Stomach (tissue), 8 donors: ENCODE measurements at regions not wholly inside any gene's neighbourhood (a gene's known extent, or its start where the extent isn't known, plus 50 kb on each side); places are given as distances from the start of the nearest gene placed in this dataset.
A peak's percentile ranks its signal among the peaks of the same experiment; 100 is the strongest.

Experiments used
- DNase-seq, 2 donors: peaks; one replicate each; pipeline versions ENCODE4 v3.0.0 to v3.0.0-alpha.2; 2013 to 2019
- H3K27ac ChIP-seq, 5 donors: fragments of 200-600 bp in 4 of 5; sonication (generic) in 4 of 5; one replicate each; pipeline ENCODE4 v1.5.1; 2013 to 2019; ENCODE audit warnings: mild to moderate bottlenecking in 1 of 5, moderate library complexity in 1 of 5
- H3K27me3 ChIP-seq, 3 donors: fragments of 200-600 bp; sonication (generic); one replicate each; pipeline ENCODE4 v1.5.1; 2017 to 2019; ENCODE audit warnings: mixed run types in 1 of 3
- H3K36me3 ChIP-seq, 4 donors: fragments of 200-600 bp; sonication (generic); 1 replicate in 3 of 4; 2 replicates in 1 of 4; pipeline ENCODE4 v1.5.1; 2016 to 2019
- H3K4me1 ChIP-seq, 4 donors: fragments of 200-600 bp; sonication (generic); one replicate each; pipeline ENCODE4 v1.5.1; 2016 to 2019
- H3K4me3 ChIP-seq, 4 donors: fragments of 200-600 bp; sonication (generic) in 3 of 4; one replicate each; pipeline ENCODE4 v1.5.1; 2016 to 2019; ENCODE audit warnings: mild to moderate bottlenecking in 1 of 4
- H3K9me3 ChIP-seq, 4 donors: fragments of 200-600 bp; sonication (generic); one replicate each; pipeline ENCODE4 v1.5.1; 2016 to 2019
- EP300 ChIP-seq: sonication (generic); formaldehyde crosslinking; IDR thresholded peaks from one replicate; pipeline ENCODE4 v1.6.1; 2017; ENCODE audit warnings: antibody characterized with exemption
- POLR2A ChIP-seq, 4 donors: fragments of 450-650 bp; IDR thresholded peaks; one replicate each; pipeline ENCODE4 v1.6.1; 2016; ENCODE audit warnings: antibody characterized with exemption in 4 of 4, control low read depth in 2 of 4, mild to moderate bottlenecking in 1 of 4, moderate library complexity in 1 of 4
- POLR2AphosphoS5 ChIP-seq, 3 donors: sonication (generic); formaldehyde crosslinking; IDR thresholded peaks; one replicate each; pipeline ENCODE4 v1.6.1; 2016; ENCODE audit warnings: antibody characterized with exemption in 3 of 3
- WGBS, 5 donors: extraction: QIAGEN DNeasy Blood & Tissue Kit in 3 of 5; methylation state at CpG; one replicate each; pipeline versions ENCODE4 v1.1.5 to v1.1.7; 2013 to 2018; 5-methylcytosine and 5-hydroxymethylcytosine counted together
- intact Hi-C: fragments of 100-400 bp; cut with DNase I; formaldehyde crosslinking; loops from one replicate; pipeline ENCODE4 v1.15.1; 2023; ENCODE audit warnings: low total_unique reads
- TF ChIP-seq, protein P1 (sequence below), 7 experiments: fragments of 450-650 bp in 4 of 7; fragments of 200-600 bp in 3 of 7; sonication (generic) in 3 of 7; IDR thresholded peaks; one replicate each; pipeline ENCODE4 v1.5.1; 2016 to 2019; ENCODE audit warnings: antibody characterized with exemption in 7 of 7, control low read depth in 2 of 7, mild to moderate bottlenecking in 1 of 7
- donor health status: healthy with polysubstance abuse.
- donor health status: Bipolar disorder and iron deficiency.
- donor health status: healthy.

DNA sequence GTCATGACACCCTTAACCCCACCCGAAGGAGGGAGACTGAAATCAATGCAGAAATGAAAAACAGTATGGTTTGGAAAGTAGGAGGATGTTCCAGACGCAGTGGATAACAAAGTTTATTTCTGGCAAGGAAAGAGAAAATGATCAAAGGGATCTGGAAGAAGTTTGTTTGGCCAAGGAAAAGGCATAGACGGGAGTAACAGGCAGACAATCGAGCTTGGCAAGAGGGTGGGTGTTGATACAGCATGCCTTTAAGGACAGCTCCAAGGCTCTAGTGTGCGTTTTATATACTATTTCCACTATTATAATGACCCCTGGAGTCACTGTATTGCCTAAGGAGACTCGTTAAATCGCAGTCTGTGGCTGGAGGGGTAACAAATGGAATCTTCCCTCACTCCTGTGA lies 303.7 kb upstream of the RUNX1 start:
- no peak for DNase-seq
- 58 to 65% (median 58%) methylated on average over 7 of the region's 7 CpGs for WGBS, 5 donors

DNA sequence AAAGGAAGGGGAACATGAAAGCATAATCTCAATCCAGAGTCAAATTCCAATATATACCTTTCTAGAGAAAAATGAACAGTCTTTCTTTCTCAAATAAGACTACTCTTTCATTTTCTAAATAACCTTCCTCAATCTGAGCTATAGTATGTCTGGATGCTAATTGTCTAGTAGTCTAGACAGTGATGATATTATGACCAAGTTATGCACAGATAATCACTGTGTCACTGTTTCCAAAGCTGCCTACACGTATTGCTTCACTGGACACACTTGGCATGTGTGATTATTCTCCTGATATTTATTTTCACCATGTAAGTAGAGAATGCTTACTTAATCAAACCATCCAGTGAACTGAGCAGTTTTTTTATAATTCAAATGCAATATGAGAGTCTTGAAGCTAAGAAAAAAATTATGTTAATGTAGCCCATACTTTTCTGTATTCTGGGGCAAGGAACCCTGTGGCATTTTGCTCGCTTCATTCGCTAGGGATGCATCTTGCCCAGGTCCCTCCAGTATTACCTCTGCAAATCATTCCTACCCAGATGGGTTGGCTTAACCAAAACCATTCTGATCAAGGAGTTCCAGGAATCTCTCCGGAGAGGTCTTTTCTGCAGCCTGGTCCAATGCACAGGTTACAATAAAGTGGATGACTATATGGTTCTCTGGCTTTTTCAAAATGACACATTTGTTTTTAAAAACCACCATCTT lies 303.1 kb upstream of the RUNX1 start:
- intact Hi-C loops = no loop called here
- H3K27me3 ChIP-seq = no peaks in the 10 kb centered on the region
- WGBS, 5 donors = 63 to 83% (median 81%) methylated on average over 4 of the region's 4 CpGs
- TF ChIP-seq EP300 (no peak), POLR2A (IDR thresholded peaks at IDR 0.05) (no peak)
- TF ChIP-seq, protein P1, sequence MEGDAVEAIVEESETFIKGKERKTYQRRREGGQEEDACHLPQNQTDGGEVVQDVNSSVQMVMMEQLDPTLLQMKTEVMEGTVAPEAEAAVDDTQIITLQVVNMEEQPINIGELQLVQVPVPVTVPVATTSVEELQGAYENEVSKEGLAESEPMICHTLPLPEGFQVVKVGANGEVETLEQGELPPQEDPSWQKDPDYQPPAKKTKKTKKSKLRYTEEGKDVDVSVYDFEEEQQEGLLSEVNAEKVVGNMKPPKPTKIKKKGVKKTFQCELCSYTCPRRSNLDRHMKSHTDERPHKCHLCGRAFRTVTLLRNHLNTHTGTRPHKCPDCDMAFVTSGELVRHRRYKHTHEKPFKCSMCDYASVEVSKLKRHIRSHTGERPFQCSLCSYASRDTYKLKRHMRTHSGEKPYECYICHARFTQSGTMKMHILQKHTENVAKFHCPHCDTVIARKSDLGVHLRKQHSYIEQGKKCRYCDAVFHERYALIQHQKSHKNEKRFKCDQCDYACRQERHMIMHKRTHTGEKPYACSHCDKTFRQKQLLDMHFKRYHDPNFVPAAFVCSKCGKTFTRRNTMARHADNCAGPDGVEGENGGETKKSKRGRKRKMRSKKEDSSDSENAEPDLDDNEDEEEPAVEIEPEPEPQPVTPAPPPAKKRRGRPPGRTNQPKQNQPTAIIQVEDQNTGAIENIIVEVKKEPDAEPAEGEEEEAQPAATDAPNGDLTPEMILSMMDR (IDR thresholded peaks at IDR 0.05) = no peak
- H3K4me1 ChIP-seq = peaks cover 0 to 12% (median 0%) of the 10 kb centered on the region in 4 donors
- no peak overlapping the region for H3K4me3 ChIP-seq
- H3K27ac ChIP-seq = no peak overlapping the region
- H3K9me3 ChIP-seq = no peaks in the 10 kb centered on the region
- no peak for DNase-seq
- H3K36me3 ChIP-seq = no peaks in the 10 kb centered on the region

More for the DNA sequence above, 303.7 kb upstream of the RUNX1 start:
- H3K36me3 ChIP-seq = no peaks in the 10 kb centered on the region
- intact Hi-C loops = no loop called here
- TF ChIP-seq POLR2A (IDR thresholded peaks at IDR 0.05) (no peak), EP300 (no peak), POLR2AphosphoS5 (IDR thresholded peaks at IDR 0.05) (no peak)
- TF ChIP-seq, protein P1 (IDR thresholded peaks at IDR 0.05) = no peak
- no peak overlapping the region for H3K27ac ChIP-seq
- H3K4me1 ChIP-seq = peaks cover 0 to 12% (median 0%) of the 10 kb centered on the region in 4 donors
- H3K27me3 ChIP-seq = no peaks in the 10 kb centered on the region
- no peak overlapping the region for H3K4me3 ChIP-seq
- H3K9me3 ChIP-seq = no peaks in the 10 kb centered on the region

DNA sequence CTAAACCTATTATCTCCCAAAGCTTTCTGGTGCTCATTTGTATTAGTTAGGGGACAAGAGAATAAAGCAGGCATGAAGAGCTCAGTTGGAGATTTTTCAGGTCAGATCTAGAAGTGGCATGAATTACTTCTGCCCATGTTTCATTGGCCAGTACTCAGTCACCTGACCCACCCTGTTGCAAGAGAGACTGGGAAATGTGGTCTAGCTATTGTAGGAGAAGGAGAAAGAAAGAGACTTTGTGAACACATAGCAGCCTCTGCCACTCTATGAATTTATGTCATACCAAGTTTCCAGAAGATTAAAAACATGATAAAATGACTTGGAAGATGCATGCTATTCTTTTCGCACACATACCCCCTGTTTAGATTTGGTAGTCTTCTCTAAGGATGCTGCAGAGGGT lies 302.3 kb upstream of the RUNX1 start:
- Histone ChIP-seq H3K27ac (no peak overlapping the region), H3K27me3 (no peaks in the 10 kb centered on the region), H3K4me1 (peaks cover 0 to 12% (median 0%) of the 10 kb centered on the region in 4 donors), H3K36me3 (no peaks in the 10 kb centered on the region), H3K4me3 (no peak overlapping the region), H3K9me3 (no peaks in the 10 kb centered on the region)
- DNase-seq = no peak
- intact Hi-C loops = no loop called here
- TF ChIP-seq POLR2AphosphoS5 (IDR thresholded peaks at IDR 0.05) = no peak
- TF ChIP-seq, protein P1 (IDR thresholded peaks at IDR 0.05) = no peak
- 89 to 100% (median 95%) methylated on average over 1 of the region's 1 CpG for WGBS, 5 donors

DNA sequence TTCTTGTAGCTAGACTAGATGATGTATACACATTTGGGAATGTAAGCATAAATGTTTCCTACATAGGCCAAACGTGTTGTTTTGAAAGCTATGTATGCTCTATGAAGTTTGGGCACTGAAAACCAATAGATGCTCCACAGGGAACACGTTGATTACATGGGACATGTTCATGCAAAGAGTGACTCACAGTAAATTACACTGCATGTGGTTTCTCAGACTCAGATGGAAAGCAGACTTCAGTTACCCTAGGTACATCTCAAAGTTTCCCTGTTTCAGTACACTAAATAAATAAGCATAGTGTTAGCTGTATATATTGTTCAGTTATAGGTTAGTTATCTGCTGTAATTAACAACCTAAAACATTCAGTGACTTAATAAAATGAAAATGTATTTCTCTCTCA lies 301.9 kb upstream of the RUNX1 start:
- no peak for DNase-seq
- intact Hi-C loops = no loop called here

DNA sequence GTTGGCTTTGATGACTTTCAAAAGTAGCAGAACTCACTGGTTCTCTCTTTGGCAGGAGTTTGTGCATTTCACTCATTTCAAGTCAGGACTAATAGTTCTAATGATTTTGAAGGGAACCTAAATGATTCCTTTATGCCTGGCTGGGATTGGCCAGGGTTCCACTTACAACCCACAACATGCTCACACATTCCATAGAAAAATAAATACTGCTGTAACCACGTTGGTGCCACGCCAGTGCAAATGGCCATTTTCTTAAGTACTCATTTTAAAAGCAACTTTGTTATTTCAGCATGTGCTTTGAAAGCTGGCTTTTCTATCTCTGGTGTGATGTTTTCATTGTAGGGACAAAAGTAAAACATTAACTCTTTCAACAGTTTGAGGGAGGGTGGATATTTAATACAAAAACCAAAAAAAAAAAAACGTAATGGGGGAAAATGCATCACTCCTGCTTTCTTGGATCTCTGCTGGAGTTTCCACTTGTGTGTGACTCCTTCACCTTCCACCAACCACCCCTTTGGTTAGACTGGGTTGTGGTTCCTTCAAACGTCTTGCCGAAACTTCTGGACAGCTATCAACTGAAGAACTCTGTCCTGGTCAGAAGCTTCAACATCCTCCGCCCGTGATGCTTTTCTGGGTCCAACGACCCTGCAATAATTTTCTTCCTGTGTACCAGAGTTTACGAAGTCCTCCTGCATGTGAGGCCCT lies 300.4 kb upstream of the RUNX1 start:
- Histone ChIP-seq H3K4me1 (peaks cover 0 to 12% (median 0%) of the 10 kb centered on the region in 4 donors), H3K27ac (no peak overlapping the region), H3K9me3 (no peaks in the 10 kb centered on the region), H3K36me3 (no peaks in the 10 kb centered on the region), H3K4me3 (no peak overlapping the region), H3K27me3 (no peaks in the 10 kb centered on the region)
- TF ChIP-seq, protein P1 (IDR thresholded peaks at IDR 0.05) = no peak
- TF ChIP-seq POLR2AphosphoS5 (IDR thresholded peaks at IDR 0.05) = no peak
- TF ChIP-seq EP300 = no peak
- no peak for TF ChIP-seq POLR2A (IDR thresholded peaks at IDR 0.05)
- WGBS, 5 donors = 60 to 73% (median 62%) methylated on average over 9 of the region's 9 CpGs
- peak in 1 of 2 donors; percentile 38 for DNase-seq
- intact Hi-C loops = no loop called here

More for the DNA sequence above, 301.9 kb upstream of the RUNX1 start:
- Histone ChIP-seq H3K27me3 (no peaks in the 10 kb centered on the region), H3K27ac (no peak overlapping the region), H3K9me3 (no peaks in the 10 kb centered on the region), H3K36me3 (no peaks in the 10 kb centered on the region), H3K4me1 (peaks cover 0 to 12% (median 0%) of the 10 kb centered on the region in 4 donors), H3K4me3 (no peak overlapping the region)
- no peak for TF ChIP-seq POLR2A (IDR thresholded peaks at IDR 0.05)
- 59 to 86% (median 74%) methylated on average over 2 of the region's 2 CpGs for WGBS, 5 donors
